Cerebellar nuclear complex (tissue), 1 donor: ENCODE measurements at regions not wholly inside any gene's neighbourhood (a gene's known extent, or its start where the extent isn't known, plus 50 kb on each side); places are given as distances from the start of the nearest gene placed in this dataset.

Experiments used
- DNase-seq, 2 experiments: peaks; one replicate each; lab custom pipeline; 2025; lab: John Stamatoyannopoulos, UW

DNA sequence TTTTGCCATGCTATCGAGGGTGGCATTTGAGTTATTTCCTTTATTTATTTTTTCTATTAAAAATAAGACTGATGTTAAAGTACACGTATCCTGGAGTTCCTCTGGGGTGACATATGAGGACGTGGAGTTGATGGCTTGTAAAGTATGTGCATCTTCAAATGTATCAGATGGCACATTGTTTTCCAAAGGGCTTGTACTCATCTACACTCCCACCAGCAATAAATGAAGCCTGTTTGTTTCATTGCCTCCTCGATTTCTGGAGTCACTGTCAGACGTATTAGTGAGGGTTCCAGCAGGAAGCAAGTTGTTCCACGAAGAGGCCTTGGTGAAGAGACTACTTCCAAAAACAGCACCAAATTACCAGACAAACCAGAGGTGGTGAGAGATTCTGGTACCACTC is 423.9 kb downstream of the NPHP4 start:
- DNase-seq, result no peak

DNA sequence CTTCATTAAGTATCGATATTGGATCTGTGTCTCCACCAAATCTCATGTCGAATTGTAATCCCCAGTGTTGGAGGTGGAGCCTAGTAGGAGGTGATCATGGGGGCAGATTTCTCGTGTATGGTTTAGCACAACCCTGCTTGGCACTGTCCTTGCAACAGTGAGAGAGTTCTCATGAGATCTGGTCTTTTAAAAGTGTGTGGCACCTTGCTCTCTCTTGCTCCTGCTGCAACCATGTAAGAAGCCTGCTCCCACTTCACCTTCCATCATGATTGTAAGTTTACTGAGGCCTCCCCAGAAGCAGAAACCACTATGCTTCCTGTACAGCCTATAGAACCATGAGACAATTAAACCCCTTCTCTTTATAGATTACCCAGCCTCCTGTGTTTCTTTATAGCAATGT is 424.4 kb downstream of the NPHP4 start:
- DNase-seq, result no peak

DNA sequence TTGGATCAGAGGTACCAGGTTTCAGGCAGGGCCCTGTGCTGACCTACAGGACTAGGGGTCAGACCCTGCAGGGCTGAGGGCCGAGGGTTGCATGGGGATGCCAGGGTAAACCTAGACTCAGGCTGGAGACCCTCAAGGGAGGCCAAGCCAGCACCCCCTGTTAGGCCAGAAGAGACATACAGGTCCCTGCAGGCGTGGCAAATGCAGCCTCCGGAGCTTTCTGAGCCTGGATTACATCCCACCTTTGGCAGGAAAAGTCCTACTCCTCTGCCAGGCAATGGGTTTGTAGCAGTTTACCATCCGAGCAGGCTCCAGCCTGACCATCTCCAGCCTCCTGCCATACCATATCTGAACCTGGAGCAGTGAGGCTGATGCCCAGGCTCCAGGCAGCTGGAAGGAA is 425.3 kb downstream of the NPHP4 start:
- no peak for DNase-seq

DNA sequence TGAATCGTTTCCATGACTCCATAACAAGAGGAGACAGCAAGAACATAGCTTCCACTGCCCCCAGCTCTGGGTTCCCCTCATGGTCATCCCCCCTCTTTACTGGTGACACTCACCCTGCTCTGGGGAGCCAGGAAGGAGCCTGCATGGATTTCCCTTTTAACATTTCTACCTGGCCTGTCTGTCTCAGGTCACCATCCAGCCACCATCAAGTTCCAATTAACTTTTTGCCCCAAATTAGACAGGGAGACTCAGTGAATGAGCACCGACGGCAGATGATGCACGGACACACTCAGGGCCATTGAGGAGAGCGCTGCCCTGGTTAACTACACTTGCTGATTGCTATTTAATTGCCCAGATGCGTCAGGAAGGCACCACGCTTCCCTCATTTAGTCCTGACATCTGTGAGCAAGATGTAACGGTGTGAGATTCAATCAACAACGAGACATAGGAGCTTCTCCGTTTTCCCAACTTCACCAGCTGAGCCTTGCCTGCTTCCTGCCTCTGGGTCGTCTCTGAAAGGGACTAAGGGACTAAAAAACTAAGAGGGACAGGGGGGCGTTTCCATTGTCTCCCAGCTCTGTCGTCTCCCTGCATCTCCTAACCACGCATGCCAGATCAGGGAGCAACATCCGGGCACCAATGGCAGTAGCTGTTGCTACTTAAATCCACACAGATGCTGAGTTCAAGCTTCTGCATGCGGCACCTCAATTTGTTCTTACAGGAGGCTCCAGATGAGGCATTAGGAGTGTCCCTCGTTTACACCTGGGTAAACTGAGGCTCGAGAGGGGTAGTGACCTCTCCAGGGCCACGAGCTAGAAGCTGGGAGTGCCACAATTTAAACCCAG is 426.7 kb downstream of the NPHP4 start:
- no peak for DNase-seq

DNA sequence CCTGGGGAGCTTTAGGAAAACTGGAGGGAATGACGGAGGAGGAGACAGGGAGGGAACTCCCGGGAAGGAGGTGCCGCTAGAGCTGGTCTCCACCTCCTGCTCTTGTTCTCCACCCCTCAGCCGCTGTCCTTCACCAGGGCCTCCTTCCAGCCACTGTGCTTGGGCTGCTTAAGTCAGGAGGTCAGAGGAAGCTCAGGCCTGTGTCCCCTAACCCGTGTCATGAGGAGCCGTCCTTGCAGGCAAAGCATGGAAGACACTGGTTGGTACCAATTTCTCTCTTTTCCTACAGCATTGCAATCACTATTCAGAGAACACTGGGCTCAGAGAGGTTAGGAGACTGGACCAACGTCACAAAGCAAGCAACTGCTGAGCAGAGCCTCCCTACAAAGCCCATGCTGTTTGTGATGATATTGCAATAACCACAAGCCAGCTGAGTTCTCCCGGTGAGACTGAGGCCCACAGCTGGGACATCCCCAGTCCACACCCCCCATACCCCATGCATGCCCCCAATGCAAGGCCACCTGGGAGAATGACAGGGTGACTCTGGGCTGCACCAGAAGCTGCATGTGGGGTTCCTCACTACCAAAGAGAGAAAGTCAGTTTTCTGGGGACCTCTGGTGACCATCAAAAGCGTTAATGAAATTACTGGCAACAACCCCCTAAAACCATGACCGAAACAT is 427.5 kb downstream of the NPHP4 start:
- no peak for DNase-seq

DNA sequence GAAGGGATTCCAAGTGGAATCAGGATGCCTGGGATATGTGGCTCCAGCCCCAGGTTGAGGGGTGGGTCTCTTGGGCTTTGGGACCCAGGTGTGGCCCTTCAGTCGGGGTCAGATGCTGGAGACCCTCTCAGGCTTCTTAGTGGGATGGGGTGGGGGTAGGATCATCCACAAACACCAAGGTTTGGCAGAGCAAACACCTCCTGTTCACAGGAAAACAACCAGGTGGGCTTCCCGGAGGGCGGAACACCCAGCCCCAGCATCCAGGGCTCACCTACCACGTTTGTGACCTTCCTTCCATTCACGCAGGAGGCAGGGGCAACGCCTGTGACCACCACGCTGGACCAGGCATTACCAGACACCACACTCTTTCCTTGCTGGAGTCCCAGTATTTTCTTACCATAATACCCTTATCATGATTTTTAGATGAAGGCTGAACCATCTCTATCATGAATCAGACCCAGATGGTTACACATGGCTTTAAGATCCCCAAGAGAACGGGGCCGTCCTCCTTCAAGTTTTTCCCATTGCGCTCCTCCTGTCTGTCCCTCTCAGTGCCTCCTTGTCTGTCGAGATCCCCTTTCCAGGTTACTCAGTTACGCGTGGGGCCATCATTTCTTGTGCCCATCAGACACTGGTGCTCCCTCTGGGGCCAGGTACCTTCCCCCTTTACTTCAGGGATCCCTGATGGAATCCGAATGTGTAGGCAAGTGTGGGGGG is 428.2 kb downstream of the NPHP4 start:
- no peak for DNase-seq

DNA sequence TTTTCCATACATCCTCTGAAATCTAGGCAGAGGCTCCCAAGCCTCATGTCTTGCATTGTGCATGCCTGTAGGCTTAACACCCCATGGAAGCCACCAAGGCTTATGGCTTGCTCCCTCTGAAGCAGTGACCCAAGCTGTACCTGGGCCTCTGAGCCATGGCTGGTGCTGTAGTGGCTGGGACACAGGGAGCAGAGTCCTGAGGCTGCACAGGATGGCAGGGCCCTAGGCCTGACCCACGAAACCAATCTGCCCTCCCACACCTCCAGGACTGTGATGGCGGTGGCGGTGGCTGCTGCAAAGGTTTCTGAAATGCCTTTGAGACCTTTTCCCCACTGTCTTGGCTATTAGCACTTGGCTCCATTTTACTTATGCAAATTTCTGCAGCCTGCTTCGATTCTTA is 429.5 kb downstream of the NPHP4 start:
- DNase-seq, result no peak

DNA sequence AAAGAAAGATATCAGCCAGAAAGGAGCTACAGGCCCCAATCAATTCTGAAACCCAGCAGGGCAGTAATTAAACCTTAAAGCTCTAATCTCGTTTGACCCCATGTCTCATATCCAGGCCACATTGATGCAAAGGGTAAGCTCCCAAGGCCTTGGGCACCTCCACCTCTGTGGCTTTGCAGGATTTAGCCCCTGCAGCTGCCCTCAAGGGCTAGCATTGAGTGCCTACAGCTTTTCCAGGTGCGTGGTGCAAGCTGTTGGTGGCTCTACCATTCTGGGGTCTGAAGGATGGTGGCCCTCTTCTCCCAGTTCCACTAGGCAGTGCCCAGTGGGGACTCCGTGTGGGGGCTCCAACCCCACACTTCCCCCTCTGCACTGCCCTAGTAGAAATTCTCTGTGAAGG is 429.9 kb downstream of the NPHP4 start:
- DNase-seq, result no peak

DNA sequence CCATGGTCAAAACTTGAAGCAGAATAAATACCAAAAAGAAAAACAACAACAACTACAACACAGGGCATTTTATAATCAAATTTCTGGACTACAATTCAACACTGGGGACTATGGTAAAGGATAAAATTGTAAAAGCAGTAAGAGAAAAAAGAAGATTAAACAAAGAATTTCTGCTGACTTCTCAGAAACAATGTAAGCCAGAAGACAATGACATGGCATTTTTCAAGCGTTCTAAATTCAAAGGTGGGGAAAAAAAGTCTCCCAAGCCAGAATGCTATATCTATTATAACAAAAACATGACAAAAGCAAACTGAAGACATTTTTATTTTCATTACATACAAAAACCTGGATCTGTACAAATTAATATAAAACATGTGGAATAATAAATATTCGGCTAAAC is 433.1 kb downstream of the NPHP4 start:
- DNase-seq, result no peak

DNA sequence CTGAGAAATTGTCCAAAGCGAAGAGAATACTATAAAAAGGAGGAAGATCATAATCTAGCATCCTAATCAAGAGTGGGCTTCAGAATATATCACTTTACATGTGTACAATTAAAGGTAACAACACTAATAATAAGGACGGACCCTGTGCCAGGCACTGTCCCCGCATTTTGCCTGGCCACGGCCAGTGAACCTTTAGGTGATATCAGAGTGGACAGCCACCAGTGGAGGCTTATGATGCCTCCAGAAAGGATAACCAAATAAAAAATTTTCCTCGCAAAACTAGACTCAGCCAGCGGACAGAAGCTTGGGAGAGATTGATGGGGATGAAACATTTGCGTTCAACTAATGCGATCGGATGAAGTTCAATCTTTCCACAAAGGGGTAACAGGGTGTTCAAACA is 436.4 kb downstream of the NPHP4 start:
- DNase-seq, result no peak

DNA sequence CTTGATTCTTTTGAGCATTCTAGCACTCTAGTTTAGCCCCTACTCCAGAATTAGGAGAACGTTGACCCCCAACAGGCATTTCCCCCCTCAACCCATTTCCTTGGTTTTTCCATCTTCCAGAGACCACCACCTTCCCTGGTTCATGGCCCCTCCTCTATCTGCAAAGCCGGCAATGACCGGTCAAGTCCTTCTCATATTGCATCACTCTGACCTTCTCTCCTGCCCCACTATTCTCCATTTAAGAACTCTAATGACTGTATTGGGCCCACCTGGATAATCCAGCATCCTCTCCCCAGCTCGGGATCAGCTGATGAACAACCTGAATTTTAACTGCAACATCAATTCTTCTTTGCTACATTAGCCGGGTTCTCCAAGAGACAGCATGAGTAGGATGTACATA is 437.4 kb downstream of the NPHP4 start:
- DNase-seq, result no peak

DNA sequence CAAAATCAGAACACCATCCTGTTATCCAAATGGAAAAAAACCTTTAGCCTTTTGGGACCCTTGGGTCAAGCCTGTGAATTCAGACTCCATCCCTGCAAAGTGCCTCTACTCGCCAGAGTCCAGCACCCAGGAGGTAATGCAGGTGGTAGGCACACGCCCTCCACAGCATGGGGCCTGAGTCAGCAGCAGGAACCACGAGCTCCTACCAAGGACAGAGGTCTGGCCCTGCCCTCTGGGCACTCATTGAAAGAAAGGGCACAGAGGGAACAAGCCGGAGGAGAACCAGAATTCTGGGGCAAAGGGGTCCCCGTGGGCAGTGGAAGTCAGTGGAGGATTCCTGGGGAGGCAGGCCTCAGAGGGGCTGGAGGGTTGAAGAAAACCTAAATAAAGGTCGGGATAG is 438.1 kb downstream of the NPHP4 start:
- DNase-seq, result no peak

DNA sequence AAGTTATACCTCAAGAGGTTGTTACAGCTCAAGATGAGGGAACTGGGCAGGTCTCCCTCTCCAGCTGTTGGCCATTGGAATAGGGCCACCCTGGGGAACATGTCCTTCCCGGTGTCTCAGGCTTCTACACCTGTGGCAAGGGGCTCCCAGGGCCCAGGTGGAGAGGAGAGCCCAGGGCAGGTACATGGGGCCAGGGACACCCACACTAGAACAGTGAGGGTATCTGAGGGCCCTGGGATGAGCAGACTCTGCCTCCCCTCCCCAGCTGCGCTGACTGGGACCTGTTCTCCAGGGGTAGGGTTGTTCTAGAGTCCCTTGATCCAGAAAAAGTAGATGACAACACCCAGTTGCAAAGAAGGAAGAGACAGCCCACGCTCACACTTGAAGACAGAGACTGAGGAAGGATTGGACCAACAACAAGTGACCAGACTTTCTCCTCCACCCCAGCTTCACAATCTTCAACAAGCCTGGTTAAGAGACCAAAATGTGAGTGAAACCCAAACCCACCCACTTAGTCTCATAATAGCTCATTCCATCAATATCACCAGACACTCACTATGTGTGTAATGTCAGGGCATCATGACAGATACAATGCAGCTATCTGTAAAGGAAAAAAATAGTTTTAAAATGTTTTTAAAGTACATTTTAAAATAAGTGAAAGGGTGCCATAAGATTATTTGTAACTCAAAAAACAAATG is 439.3 kb downstream of the NPHP4 start:
- DNase-seq, result no peak

DNA sequence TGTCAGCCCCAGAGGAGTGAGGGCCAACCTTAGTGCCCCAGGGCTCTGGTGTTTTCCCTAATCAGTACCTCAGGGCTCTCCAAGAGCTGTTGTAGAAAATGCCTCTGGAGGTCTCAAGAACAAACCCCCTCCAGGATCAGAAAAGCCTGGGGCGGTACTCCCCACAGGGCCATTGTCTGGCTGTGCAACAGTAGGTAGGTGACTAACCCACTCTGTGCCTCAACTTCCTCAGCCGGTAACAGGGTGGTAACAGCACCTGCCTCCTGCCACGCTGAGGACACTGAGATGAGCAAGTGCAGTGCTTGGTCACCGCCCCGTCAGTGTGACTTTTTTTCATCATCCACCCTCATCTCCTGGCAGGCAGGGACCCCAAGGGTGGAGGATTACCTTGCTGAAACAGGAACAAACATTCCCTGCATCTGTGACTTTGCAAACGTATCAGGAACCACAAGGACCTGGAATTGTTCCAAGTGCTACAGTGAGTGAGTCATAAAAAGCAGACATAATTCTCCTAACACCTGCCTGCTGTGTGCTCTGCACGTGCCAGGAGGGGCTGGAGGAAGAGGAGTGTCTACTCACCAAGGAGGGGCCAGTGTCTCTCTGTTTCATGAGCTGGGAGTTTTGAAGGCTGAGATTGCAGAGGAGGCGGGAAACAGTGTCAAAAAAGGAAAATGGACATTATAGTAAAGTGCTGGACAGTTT is 440.8 kb downstream of the NPHP4 start:
- no peak for DNase-seq

DNA sequence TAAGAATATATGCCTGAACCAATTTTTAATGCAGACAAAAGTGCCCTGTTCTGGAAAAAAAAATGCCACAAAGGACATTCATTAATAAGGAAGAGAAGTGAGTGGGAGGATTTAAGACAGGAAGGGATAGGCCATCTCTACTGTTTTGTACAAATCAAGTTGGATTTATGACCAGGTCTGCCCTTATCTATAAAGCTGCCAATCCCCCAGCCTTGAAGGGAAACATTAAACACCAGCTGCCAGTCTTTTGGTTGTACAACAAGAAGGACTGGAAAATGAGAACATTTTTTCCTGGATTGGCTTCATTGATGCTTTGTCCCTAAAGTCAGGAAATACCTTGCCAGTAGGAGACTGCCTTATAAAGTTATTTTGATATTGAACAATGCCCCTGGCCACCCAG is 444.0 kb downstream of the NPHP4 start:
- no peak for DNase-seq

DNA sequence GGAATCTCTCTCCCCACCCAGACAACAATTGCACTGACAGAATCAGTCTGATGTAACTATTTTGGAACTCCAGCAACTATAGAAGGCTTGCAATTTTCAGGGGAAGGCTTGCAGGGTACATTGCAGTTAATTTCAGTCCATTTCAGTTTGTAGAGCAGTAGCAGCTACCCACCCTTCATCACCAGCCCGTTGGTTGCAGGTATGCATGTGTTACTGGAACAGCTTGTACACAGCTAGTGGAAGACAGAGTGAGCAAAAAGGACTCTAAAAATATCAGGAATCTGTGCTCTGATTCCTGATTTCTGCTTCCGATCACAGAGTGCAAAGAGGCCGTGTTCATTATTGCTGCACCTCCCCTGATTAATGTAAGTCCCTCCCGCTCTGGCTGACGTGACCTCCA is 449.0 kb downstream of the NPHP4 start:
- no peak for DNase-seq

DNA sequence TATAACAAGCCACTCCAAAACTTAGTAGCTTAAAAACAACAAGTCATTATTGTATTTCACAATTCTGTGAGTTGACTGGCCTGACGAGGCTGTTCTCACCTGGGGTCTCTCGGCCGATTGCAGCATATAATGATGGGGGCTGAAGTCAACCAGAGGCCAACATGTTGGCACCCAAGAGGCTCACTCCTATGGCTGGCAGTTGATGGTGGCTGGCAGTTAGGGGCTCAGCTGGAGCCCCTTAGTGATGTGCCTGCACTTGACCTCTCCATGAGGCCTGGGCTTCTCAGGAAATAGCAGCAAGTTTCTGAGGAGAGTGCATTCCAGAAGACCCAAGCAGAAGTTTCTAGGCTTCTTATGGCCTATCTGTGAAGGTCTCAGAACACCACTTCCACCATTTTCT is 459.4 kb downstream of the NPHP4 start:
- no peak for DNase-seq

DNA sequence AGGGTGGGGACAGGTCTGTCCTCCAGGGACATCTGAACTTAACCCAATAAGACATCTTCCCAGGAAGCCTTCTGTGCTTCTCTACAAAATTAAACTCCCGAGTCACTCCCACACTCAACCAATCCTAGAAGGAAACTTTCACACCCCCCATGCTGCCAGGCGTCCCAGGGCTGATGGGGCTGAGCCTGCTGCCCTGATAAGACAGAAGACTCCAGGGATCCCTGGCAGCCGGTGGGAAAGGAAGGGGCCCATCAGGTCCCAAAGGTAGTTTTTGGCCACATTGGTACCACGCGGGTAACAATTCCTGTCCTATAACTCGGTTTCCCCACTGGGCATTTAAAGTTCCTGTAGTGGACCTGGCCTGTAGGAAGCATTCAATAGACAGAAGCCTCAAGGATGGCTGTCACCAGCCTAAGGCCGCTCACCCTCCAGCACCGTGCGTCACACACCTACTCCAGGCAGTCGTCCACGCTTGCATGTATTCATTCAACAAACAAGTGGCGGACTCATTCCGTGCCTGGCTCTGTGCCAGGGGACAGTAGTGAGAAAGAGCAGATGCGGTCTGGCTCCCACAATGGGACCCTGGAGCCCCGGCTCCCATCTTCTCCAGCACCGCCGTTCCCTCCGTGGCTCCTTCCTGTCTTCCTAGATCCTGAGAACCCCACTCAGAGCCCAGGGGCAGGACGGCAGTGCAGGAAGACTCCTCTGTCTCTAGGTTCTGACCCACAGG is 465.2 kb downstream of the NPHP4 start:
- DNase-seq, result no peak

DNA sequence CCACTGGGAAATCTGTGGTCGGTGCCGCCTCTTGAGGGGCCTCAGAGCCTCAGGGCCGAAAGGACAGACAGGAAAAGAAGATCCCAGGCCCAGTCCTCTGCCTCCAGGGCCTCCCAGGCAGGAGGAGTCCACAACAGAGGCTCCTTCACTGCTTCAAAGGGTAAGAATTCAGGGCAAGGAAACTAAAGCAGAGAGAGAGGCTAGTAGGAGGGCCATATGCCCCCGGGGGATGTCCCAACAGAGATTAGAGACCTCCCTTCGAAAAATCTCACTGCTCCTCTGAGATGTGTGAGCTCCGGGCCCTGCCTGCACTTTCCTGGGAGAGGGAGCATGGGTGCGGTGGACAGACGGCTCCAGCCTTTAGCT is 465.9 kb downstream of the NPHP4 start:
- DNase-seq, result no peak

DNA sequence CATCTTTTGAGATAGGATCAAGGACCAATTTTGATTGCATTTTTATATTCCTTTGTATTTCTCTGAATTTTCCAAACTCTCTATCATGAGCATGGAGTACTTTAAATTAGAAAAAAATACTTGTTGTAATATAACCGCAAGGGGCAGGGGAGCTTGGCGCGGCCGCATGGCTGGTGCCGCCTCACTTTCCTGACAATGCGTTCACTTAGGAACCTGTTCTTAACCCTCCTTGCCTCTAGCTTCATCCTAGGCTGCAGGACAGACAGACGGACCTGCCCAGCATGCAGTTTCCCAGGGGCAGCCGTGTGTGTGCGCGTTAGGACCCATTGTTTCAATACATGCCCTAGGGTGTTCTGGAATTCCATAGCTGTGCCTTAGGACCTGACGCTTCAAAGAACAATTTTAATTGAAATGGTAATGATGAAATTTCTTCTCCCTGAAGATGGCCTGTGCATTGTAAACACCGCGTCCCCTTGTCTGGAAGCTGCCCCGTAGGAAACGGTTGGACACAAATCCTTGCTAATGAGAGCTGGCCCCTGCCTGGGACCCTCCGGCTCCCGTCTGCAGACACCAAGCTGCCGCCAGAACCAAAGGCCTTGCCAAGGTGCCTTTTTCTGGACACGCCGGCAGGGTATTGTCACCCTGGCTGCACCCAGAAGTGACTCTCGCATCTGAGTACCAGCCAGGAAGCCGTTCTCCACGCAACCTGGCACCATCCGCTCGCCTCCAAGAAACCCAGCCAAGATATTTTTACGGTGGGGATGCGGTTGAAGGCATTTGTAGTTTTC is 466.4 kb downstream of the NPHP4 start:
- no peak for DNase-seq
